GM12872 (cell line): ENCODE measurements at regions not wholly inside any gene's neighbourhood (a gene's known extent, or its start where the extent isn't known, plus 50 kb on each side); places are given as distances from the start of the nearest gene placed in this dataset.

Experiments
- TF ChIP-seq, protein P1 (sequence below): IDR thresholded peaks from 3 replicates; pipeline ENCODE4 v1.5.1; 2011; ENCODE audit warnings: low read depth, mild to moderate bottlenecking, low read length, moderate library complexity; ENCODE audit not compliant: insufficient read depth

DNA sequence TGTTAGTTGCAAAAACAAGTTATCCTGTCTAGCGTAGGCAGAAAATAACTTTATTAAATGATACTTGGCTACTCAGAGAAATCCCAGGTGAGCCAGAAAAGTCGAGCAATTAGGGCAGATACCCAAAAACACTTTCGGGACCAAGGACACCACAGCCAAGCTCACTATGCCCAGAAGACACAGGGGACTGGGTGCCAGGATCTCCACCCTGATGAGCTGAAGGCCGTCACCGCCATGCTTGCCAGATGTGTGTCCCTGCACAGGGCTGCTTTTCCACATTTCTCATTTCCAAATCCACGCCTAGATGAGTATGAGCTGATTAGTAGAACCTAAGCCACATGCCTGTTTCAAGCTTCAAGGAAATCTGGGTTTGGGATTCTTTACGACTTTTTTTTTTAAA lies 214.0 kb upstream of the SMLR1 start:
- TF ChIP-seq, protein P1, sequence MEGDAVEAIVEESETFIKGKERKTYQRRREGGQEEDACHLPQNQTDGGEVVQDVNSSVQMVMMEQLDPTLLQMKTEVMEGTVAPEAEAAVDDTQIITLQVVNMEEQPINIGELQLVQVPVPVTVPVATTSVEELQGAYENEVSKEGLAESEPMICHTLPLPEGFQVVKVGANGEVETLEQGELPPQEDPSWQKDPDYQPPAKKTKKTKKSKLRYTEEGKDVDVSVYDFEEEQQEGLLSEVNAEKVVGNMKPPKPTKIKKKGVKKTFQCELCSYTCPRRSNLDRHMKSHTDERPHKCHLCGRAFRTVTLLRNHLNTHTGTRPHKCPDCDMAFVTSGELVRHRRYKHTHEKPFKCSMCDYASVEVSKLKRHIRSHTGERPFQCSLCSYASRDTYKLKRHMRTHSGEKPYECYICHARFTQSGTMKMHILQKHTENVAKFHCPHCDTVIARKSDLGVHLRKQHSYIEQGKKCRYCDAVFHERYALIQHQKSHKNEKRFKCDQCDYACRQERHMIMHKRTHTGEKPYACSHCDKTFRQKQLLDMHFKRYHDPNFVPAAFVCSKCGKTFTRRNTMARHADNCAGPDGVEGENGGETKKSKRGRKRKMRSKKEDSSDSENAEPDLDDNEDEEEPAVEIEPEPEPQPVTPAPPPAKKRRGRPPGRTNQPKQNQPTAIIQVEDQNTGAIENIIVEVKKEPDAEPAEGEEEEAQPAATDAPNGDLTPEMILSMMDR, result no peak

DNA sequence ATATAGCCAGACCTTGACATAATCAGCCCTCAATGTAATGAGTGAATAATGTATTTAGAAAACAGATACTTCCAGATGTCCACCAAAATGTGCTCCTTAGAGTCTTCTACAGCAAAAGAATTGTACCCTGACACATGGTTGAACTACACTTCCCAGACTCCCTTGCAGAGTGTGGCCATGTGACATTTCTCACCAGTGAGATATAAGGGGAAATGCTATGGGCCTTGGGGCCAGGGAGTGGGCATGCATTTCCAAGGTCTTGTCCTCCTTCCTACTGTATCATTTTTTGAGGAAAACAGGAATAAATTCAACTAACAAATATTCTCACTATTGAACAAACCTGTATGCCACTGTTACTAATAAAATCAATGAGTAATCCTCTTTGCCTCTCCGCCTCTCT lies 211.4 kb upstream of the SMLR1 start:
- TF ChIP-seq, protein P1, result no peak

DNA sequence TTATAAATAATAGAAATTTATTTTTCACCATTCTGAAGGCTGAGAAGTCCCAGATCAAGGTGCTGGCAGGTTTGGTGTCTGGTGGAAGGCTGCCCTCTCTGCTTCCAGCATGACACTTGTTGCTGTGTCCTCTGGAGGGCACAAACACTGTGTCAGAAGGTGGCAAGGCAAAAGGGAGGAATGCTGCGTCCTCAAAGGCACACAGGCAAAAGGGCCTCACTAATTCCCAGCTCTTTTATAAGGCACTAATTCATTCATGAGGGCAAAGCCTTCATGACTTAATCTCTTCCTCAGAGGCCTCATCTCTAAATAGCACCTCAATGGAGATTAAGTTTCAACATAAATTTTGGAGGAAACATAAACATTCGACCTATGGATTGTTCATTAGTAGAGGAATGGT lies 209.5 kb upstream of the SMLR1 start:
- TF ChIP-seq, protein P1, result no peak

DNA sequence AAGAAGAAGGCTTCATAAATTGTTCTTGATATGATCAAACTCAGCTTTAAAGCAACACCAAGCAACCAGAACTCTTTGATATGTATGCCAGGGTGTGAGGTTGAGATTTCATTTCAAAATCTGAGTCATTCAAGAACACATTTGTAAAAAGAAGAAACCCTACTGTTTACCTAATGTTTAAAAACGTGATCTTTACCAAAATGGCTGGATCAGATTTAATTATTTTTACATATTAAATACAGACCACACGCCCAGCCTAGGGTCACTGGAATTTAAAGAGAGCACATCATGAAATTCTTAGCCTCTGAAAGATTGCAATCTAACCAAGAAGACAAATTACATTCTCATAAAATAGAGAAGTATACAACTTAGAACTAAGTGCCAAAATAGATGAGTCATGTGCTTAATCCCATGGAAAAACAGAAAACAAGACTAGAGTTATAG lies 206.8 kb upstream of the SMLR1 start:
- TF ChIP-seq, protein P1, result no peak

DNA sequence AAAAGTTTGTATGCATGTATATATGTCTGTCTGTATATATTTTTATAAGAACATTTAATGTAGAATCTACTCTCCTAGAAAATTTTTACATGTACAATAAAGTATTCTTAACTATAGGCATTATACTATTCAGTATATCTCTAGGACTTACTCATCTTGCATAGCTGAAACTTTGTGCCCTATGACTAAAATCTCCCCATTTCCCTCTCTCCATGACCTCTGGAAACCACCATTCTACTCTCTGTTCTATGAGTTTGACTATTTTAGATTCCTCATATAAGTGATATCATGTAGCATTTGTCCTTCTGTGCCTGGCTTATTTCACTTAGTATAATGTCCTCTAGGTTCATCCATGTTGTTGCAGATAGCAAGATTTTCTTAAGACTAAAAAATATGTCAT lies 205.1 kb upstream of the SMLR1 start:
- TF ChIP-seq, protein P1, result no peak

DNA sequence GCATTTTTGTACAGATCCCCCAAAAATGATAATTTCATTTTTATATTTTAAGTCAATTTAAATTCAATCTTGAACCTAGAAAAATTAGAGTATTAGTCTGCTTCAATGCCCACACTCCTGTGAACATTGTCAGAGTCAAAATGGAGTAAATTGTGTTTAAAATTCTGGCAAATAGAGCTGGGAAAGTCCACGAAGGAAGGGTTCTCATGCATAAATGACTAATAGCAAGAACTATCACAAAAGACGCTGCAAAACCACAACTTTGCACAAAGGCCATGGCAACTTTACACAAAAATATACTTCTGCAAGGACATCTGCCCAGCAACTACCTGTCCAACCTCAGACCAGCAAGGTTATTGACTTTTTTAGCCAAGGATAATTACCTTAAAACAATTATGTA lies 203.2 kb upstream of the SMLR1 start:
- TF ChIP-seq, protein P1, result no peak

DNA sequence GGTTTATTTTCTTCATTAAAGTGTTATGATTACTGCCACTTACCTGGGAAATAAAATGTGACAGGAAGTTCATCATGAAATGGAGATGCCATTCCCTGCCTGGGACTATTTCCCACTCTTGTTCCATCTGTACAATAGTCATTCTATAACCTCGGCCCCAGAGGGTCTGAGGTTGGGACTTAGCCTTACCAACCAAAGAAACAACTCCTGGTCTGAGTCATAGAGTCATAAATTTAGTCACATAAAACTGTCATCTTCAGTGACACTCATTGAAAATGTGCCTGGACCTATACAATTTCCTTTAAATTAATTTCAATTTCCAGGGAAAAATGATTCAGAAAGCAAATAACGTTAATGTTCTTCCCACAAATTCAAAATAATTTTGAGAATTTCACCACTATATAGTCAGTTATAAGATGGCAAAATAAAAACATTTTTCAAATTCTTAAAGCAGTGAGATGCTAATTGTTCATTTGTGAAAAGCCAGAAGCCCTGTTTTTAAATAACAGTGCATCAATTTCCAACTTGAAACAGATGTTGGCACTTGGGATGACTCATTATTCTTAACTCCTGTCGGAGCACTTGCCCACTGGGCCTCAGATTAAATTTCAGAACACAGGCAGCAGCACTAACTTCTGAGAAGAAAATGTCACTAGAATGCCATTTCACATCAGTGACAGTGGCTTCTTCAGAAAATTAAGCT lies 201.2 kb upstream of the SMLR1 start:
- TF ChIP-seq, protein P1, result no peak
